Mesenchymal stem cell (in vitro differentiated cells and primary cell): ENCODE measurements at regions not wholly inside any gene's neighbourhood (a gene's known extent, or its start where the extent isn't known, plus 50 kb on each side); places are given as distances from the start of the nearest gene placed in this dataset.

Experiments used
- DNase-seq: peaks from one replicate; pipeline ENCODE4 v3.0.0-alpha.2; 2013
- H2AFZ ChIP-seq: one replicate; pipeline ENCODE4 v1.6.1; 2013; ENCODE audit warnings: low read depth, mild to moderate bottlenecking, control low read depth, inconsistent platforms, low read length, moderate library complexity
- H2AK5ac ChIP-seq: 2 replicates; pipeline ENCODE4 v1.6.1; 2013; ENCODE audit warnings: low read length, moderate library complexity, mild to moderate bottlenecking, inconsistent platforms; ENCODE audit not compliant: severe bottlenecking
- H2BK120ac ChIP-seq: one replicate; pipeline ENCODE4 v1.6.1; 2013; ENCODE audit warnings: low read depth, mild to moderate bottlenecking, inconsistent platforms, low read length, moderate library complexity
- H2BK12ac ChIP-seq, 2 experiments: one replicate each; pipeline ENCODE4 v1.6.1; 2013; ENCODE audit warnings: inconsistent platforms in 2 of 2, low read length in 2 of 2, mild to moderate bottlenecking in 2 of 2, moderate library complexity in 2 of 2, control low read depth in 1 of 2
- H2BK15ac ChIP-seq: one replicate; pipeline ENCODE4 v1.6.1; 2013; ENCODE audit warnings: mild to moderate bottlenecking, low read depth, inconsistent platforms; ENCODE audit not compliant: poor library complexity, severe bottlenecking
- H2BK5ac ChIP-seq: 2 replicates; pipeline ENCODE4 v1.6.1; 2013; ENCODE audit warnings: low read depth, mild to moderate bottlenecking, low read length, control low read depth, inconsistent platforms; ENCODE audit not compliant: poor library complexity, severe bottlenecking
- H3K14ac ChIP-seq, 2 experiments: one replicate each; pipeline ENCODE4 v1.6.1; 2013; ENCODE audit warnings: inconsistent platforms in 2 of 2, low read length in 2 of 2, control low read depth in 1 of 2, mild to moderate bottlenecking in 1 of 2, moderate library complexity in 1 of 2
- H3K18ac ChIP-seq, 2 experiments: one replicate each; pipeline ENCODE4 v1.6.1; 2013; ENCODE audit warnings: inconsistent platforms in 2 of 2, low read length in 2 of 2, control low read depth in 1 of 2, low read depth in 1 of 2, mild to moderate bottlenecking in 1 of 2
- H3K23ac ChIP-seq, 2 experiments: one replicate each; pipeline ENCODE4 v1.6.1; 2013; ENCODE audit warnings: inconsistent platforms in 2 of 2, low read length in 2 of 2, mild to moderate bottlenecking in 2 of 2, moderate library complexity in 2 of 2, control low read depth in 1 of 2
- H3K27ac ChIP-seq: 2 replicates; pipeline ENCODE4 v1.5.1; 2013; ENCODE audit warnings: mild to moderate bottlenecking, moderate library complexity, low read length, control low read depth, inconsistent platforms; ENCODE audit not compliant: poor library complexity, severe bottlenecking
- H3K27me3 ChIP-seq, 2 experiments: 2 replicates each; pipeline versions ENCODE4 v1.6.1 to v1.7.0; 2013; ENCODE audit warnings: low read length in 2 of 2, mild to moderate bottlenecking in 2 of 2, moderate library complexity in 2 of 2, control low read depth in 1 of 2, inconsistent platforms in 1 of 2; ENCODE audit not compliant: control insufficient read depth in 1 of 2, insufficient read depth in 1 of 2
- H3K36me3 ChIP-seq, 2 experiments: 2 replicates each; pipeline versions ENCODE4 v1.6.1 to v1.7.0; 2013; ENCODE audit warnings: low read length in 2 of 2, control low read depth in 1 of 2, inconsistent platforms in 1 of 2, low read depth in 1 of 2, mild to moderate bottlenecking in 1 of 2; ENCODE audit not compliant: insufficient read depth in 2 of 2, control insufficient read depth in 1 of 2
- H3K4ac ChIP-seq, 2 experiments: one replicate each; pipeline ENCODE4 v1.6.1; 2013; ENCODE audit warnings: inconsistent platforms in 2 of 2, low read length in 2 of 2, mild to moderate bottlenecking in 2 of 2, moderate library complexity in 2 of 2, control low read depth in 1 of 2, low read depth in 1 of 2
- H3K4me1 ChIP-seq: 2 replicates; pipeline ENCODE4 v1.6.1; 2013; ENCODE audit warnings: low read depth, low read length, control low read depth; ENCODE audit not compliant: control insufficient read depth, insufficient read depth
- H3K4me2 ChIP-seq: 2 replicates; pipeline ENCODE4 v1.6.1; 2013; ENCODE audit warnings: low read length, mild to moderate bottlenecking, inconsistent platforms; ENCODE audit not compliant: poor library complexity, severe bottlenecking
- H3K4me3 ChIP-seq, 2 experiments: 2 replicates each; pipeline versions ENCODE4 v1.5.1 to v1.7.0; 2013; ENCODE audit warnings: low read length in 2 of 2, mild to moderate bottlenecking in 2 of 2, control low read depth in 1 of 2, low read depth in 1 of 2; ENCODE audit not compliant: insufficient read depth in 1 of 2
- H3K79me1 ChIP-seq: replicated peaks from 2 replicates; pipeline ENCODE4 v1.6.1; 2013; ENCODE audit warnings: mild to moderate bottlenecking, control low read depth, low read length, inconsistent platforms; ENCODE audit not compliant: poor library complexity, severe bottlenecking
- H3K9ac ChIP-seq: 2 replicates; pipeline ENCODE4 v1.7.0; 2013; ENCODE audit warnings: mild to moderate bottlenecking, low read length, moderate library complexity
- H3K9me3 ChIP-seq: 2 replicates; pipeline ENCODE4 v1.7.0; 2013; ENCODE audit warnings: mild to moderate bottlenecking, low read length; ENCODE audit not compliant: control insufficient read depth
- H4K8ac ChIP-seq: one replicate; pipeline ENCODE4 v1.6.1; 2013; ENCODE audit warnings: inconsistent platforms, mild to moderate bottlenecking, low read length, moderate library complexity
- H4K91ac ChIP-seq: one replicate; pipeline ENCODE4 v1.6.1; 2013; ENCODE audit warnings: mild to moderate bottlenecking, low read length, inconsistent platforms
- WGBS: methylation state at CpG from one replicate; pipeline ENCODE4 v1.1.7; 2013; ENCODE audit warnings: mixed read lengths; 5-methylcytosine and 5-hydroxymethylcytosine counted together

- Histone ChIP-seq H2AFZ (peak overlapping the region; percentile 77), H2BK5ac (no peak overlapping the region), H3K14ac (peak overlapping the region in 1 of 2 experiments; percentile 15), H3K27me3 (no peaks in the 10 kb centered on the region), H3K4me2 (no peak overlapping the region), H3K4ac (peak overlapping the region in 1 of 2 experiments; percentile 61), H2BK120ac (no peak overlapping the region), H4K8ac (peak overlapping the region; percentile 75), H3K36me3 (no peaks in the 10 kb centered on the region), H3K9me3 (no peaks in the 10 kb centered on the region), H3K4me3 (no peak overlapping the region), H2BK15ac (no peak overlapping the region), H3K9ac (no peak overlapping the region), H4K91ac (no peak overlapping the region), H3K27ac (no peak overlapping the region), H3K4me1 (peaks cover 7% of the 10 kb centered on the region), H2AK5ac (peak overlapping the region; percentile 27), H3K18ac (peak overlapping the region in 1 of 2 experiments; percentile 70), H3K23ac (no peak overlapping the region), H3K79me1 (no peaks in the 10 kb centered on the region), H2BK12ac (peak overlapping the region; percentile 33 to 97)
- WGBS: 36% methylated on average over 7 of the region's 7 CpGs
- peak; percentile 33 for DNase-seq
Measured at GRCh38 chr14:54186821-54187763, 209.7 kb upstream of the CDKN3 start.

- Histone ChIP-seq H2BK5ac (no peak overlapping the region), H4K8ac (peak overlapping the region; percentile 89), H2BK12ac (peak overlapping the region; percentile 94 to 99), H3K23ac (no peak overlapping the region), H3K9me3 (no peaks in the 10 kb centered on the region), H3K27ac (no peak overlapping the region), H3K36me3 (no peaks in the 10 kb centered on the region), H4K91ac (peak overlapping the region; percentile 85), H2AK5ac (peak overlapping the region; percentile 80), H2AFZ (no peak overlapping the region), H3K4me3 (no peak overlapping the region), H3K4ac (peak overlapping the region; percentile 49 to 80), H2BK120ac (no peak overlapping the region), H2BK15ac (peak overlapping the region; percentile 99), H3K79me1 (no peaks in the 10 kb centered on the region), H3K14ac (peak overlapping the region in 1 of 2 experiments; percentile 86), H3K9ac (no peak overlapping the region), H3K4me1 (peaks cover 5% of the 10 kb centered on the region), H3K18ac (peak overlapping the region; percentile 84 to 88), H3K4me2 (no peak overlapping the region), H3K27me3 (no peaks in the 10 kb centered on the region)
- WGBS: 61% methylated on average over 16 of the region's 16 CpGs
- DNase-seq: no peak
Measured at GRCh38 chr14:54188064-54188666, 208.6 kb upstream of the CDKN3 start.

- H4K8ac ChIP-seq: no peak overlapping the region
- H3K27ac ChIP-seq: no peak overlapping the region
- H2BK5ac ChIP-seq: no peak overlapping the region
- DNase-seq: peak; percentile 30
- no peak overlapping the region for H2AFZ ChIP-seq
- no peak overlapping the region for H2BK12ac ChIP-seq
- no peaks in the 10 kb centered on the region for H3K27me3 ChIP-seq
- H3K4me1 ChIP-seq: peaks cover 5% of the 10 kb centered on the region
- no peak overlapping the region for H3K14ac ChIP-seq
- no peak overlapping the region for H2BK15ac ChIP-seq
- no peaks in the 10 kb centered on the region for H3K9me3 ChIP-seq
- no peak overlapping the region for H2AK5ac ChIP-seq
- no peak overlapping the region for H3K18ac ChIP-seq
- no peak overlapping the region for H4K91ac ChIP-seq
- no peak overlapping the region for H3K23ac ChIP-seq
- no peak overlapping the region for H3K4me3 ChIP-seq
- no peaks in the 10 kb centered on the region for H3K79me1 ChIP-seq
- no CpG with 5 or more reads among the region's 1 CpG for WGBS
- H3K4ac ChIP-seq: no peak overlapping the region
- no peak overlapping the region for H3K4me2 ChIP-seq
- no peak overlapping the region for H2BK120ac ChIP-seq
- H3K9ac ChIP-seq: peak overlapping the region; percentile 37
- H3K36me3 ChIP-seq: no peaks in the 10 kb centered on the region
Measured at GRCh38 chr14:54189333-54189732, 207.5 kb upstream of the CDKN3 start.

- H2AK5ac ChIP-seq: peak overlapping the region; percentile 69
- no peak overlapping the region for H3K14ac ChIP-seq
- no peak overlapping the region for H2BK15ac ChIP-seq
- H3K4me3 ChIP-seq: no peak overlapping the region
- no peaks in the 10 kb centered on the region for H3K9me3 ChIP-seq
- H3K4me2 ChIP-seq: no peak overlapping the region
- no peaks in the 10 kb centered on the region for H3K27me3 ChIP-seq
- H4K91ac ChIP-seq: no peak overlapping the region
- no peaks in the 10 kb centered on the region for H3K36me3 ChIP-seq
- no peak overlapping the region for H2BK120ac ChIP-seq
- no peak overlapping the region for H3K9ac ChIP-seq
- H2BK5ac ChIP-seq: no peak overlapping the region
- H3K79me1 ChIP-seq: no peaks in the 10 kb centered on the region
- H3K4me1 ChIP-seq: peaks cover 5% of the 10 kb centered on the region
- no peak overlapping the region for H4K8ac ChIP-seq
- H3K18ac ChIP-seq: no peak overlapping the region
- DNase-seq: peak; percentile 72
- 1% methylated on average over 2 of the region's 4 CpGs for WGBS
- no peak overlapping the region for H2AFZ ChIP-seq
- H3K23ac ChIP-seq: no peak overlapping the region
- H3K27ac ChIP-seq: peak overlapping the region; percentile 35
- no peak overlapping the region for H3K4ac ChIP-seq
- no peak overlapping the region for H2BK12ac ChIP-seq
Measured at GRCh38 chr14:54189748-54190354, 207.0 kb upstream of the CDKN3 start.
